ENCODE measurements at regions not wholly inside any gene's neighbourhood (a gene's known extent, or its start where the extent isn't known, plus 50 kb on each side); places are given as distances from the start of the nearest gene placed in this dataset.

GRCh38 chr22:19632668-19633148 lies 81.6 kb upstream of the SEPTIN5 start:
- Mint-ChIP-seq H3K4me3 (no peak overlapping the region), H3K9me3 (no peaks in the 10 kb centered on the region), H3K27me3 (peaks cover 9% of the 10 kb centered on the region), H3K36me3 (ENCODE audit: low read depth) (no peaks in the 10 kb centered on the region), H3K27ac (no peak overlapping the region), H3K4me1 (peaks cover 4% of the 10 kb centered on the region)
- DNase-seq, result no peak
- ChIA-PET POLR2A (no interaction called here), CTCF (no interaction called here)

- no peak overlapping the region for H3K27ac Mint-ChIP-seq
- peaks cover 9% of the 10 kb centered on the region for H3K27me3 Mint-ChIP-seq
- H3K4me3 Mint-ChIP-seq, result no peak overlapping the region
- ChIA-PET CTCF (no interaction called here), POLR2A (interaction anchor here (0.6 kb wide), 1 partner anchor 94 kb away, joined by 3 read pairs; no protein-coding TSS in a partner anchor)
- H3K9me3 Mint-ChIP-seq, result no peaks in the 10 kb centered on the region
- H3K36me3 Mint-ChIP-seq (ENCODE audit: low read depth), result no peaks in the 10 kb centered on the region
- peaks cover 4% of the 10 kb centered on the region for H3K4me1 Mint-ChIP-seq
- DNase-seq, result no peak
These were observed 79.9 kb upstream of the SEPTIN5 start for GRCh38 chr22:19634226-19634975.

- CTCF ChIA-PET, result no interaction called here
These were observed 78.7 kb upstream of the SEPTIN5 start for GRCh38 chr22:19635644-19636043.

GRCh38 chr22:19636696-19637407 lies 77.5 kb upstream of the SEPTIN5 start:
- POLR2A ChIA-PET, result no interaction called here
- H3K9me3 Mint-ChIP-seq, result no peaks in the 10 kb centered on the region
- H3K36me3 Mint-ChIP-seq (ENCODE audit: low read depth), result no peaks in the 10 kb centered on the region
- H3K27me3 Mint-ChIP-seq, result peaks cover 6% of the 10 kb centered on the region
- no peak overlapping the region for H3K27ac Mint-ChIP-seq
- H3K4me3 Mint-ChIP-seq, result no peak overlapping the region
- no peaks in the 10 kb centered on the region for H3K4me1 Mint-ChIP-seq
- no peak for DNase-seq
- CTCF ChIA-PET, result no interaction called here

More at GRCh38 chr22:19635644-19636043, 78.7 kb upstream of the SEPTIN5 start:
- POLR2A ChIA-PET, result no interaction called here
- no peak for DNase-seq
- H3K27ac Mint-ChIP-seq, result no peak overlapping the region
- no peak overlapping the region for H3K4me3 Mint-ChIP-seq
- H3K36me3 Mint-ChIP-seq (ENCODE audit: low read depth), result no peaks in the 10 kb centered on the region
- no peaks in the 10 kb centered on the region for H3K9me3 Mint-ChIP-seq
- H3K27me3 Mint-ChIP-seq, result peaks cover 6% of the 10 kb centered on the region
- no peaks in the 10 kb centered on the region for H3K4me1 Mint-ChIP-seq

DNA sequence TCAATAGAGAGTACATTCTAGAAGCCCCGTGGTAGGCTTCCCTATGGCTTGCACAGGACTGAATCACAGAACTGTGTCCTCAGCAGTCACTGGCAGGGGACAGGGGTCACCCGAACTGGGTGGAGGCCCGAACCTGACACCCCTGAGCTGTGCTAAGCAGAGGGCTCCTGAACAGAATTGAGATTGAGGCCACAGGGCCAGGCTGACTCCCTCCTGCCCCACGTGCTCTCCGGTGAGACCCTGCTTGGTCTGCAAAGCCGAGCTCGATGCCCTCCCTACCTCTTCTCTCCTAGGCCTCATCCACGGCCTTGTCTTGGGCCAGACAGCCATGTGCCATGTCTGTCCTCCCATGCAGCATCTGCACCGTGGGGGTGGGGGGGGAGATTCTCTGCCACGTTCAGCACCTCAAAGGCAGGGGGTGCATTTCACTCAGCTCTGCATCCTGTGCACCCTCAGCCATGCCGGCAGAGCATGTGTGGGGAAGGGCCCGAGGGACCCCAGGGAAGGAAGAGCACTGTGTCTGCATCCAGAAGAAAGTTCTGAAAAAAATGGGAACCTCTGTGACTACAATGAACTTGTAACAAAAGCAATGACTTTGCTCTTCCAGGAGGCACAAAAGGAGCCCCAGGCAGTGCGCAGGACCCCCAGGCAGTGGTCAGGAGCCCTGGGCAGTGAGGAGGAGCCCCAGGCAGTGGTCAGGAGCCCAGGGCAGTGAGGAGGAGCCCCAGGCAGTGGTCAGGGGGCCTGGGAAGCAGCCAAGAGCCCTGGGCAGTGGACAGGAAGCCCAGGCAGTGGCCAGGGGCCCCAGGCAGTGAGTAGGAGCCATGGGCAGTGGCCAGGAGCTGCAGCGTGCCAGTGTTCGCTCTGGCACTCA lies 76.7 kb upstream of the SEPTIN5 start:
- ChIA-PET POLR2A (no interaction called here), CTCF (no interaction called here)
- H3K9me3 Mint-ChIP-seq, result no peaks in the 10 kb centered on the region
- no peak for DNase-seq
- H3K27me3 Mint-ChIP-seq, result peaks cover 3% of the 10 kb centered on the region
- H3K27ac Mint-ChIP-seq, result no peak overlapping the region
- H3K36me3 Mint-ChIP-seq (ENCODE audit: low read depth), result no peaks in the 10 kb centered on the region
- H3K4me1 Mint-ChIP-seq, result no peaks in the 10 kb centered on the region
- no peak overlapping the region for H3K4me3 Mint-ChIP-seq

DNA sequence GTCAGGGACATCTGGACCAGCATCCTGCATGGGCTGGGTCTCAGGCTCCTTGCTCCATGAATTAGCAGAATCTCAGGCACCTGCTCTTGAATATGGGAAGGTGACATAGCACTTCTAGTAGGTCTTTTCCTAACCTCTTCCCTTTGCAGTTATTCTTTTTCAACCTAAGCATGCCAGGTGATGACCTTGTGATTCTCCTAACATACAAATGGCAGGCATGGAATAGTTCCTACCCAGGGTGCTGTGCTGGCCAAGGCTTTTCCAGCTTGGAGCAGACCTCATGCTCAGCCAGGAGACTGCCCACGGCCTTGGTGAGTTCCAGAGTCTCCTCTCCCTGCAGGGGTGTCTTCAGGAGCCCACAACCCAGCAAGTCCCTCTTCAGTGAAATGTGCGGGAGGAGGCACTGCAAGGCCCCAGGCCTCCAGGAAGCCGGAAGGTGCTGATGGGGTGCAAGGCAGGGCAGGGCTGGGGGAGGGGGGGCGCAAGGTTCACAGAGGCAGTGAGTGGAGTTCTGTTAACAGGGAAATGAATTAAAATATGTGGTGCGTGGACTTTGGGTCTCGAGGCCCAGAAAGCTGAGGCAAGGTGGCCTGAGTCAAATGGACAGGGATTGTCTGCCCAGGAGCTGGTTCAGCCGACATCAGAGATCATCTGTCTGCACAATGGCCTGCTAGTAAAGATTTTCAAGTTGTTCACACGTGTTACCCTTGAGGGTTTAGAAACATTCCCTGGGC lies 75.9 kb upstream of the SEPTIN5 start:
- CTCF ChIA-PET, result interaction anchor here (1.3 kb wide), 1 partner anchor 8 kb away, joined by 3 read pairs; no protein-coding TSS in a partner anchor

DNA sequence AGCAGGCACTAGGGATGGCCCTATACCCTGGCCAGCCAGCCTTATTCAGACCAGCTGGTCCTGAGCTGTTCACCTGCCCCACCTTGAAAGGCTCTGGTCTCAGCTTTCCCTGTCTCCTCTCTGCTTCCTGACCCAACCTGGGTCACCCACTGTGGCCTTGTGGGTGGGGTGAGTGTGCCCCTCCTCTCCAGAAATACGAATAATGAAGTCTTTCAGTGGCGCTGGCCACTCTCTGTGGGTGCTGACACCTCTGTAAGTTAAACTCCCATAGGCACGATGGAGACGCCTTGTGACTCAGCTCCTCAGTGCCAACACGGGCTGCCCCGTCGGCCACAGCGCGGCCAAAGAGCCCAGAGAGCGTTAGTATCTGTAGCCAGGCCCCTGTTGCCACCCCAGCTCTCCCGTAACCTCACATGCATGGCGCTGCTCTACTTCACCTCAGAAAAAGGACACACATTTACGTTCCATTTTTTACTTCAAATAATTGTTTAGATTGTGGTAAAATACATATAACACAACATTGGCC lies 74.6 kb upstream of the SEPTIN5 start:
- no peak overlapping the region for H3K4me3 Mint-ChIP-seq
- H3K4me1 Mint-ChIP-seq, result no peaks in the 10 kb centered on the region
- DNase-seq, result no peak
- ChIA-PET CTCF (interaction anchor here (0.6 to 1.4 kb wide), 3 partner anchors 10 to 439 kb away, joined by 3 read pairs; no protein-coding TSS in a partner anchor), POLR2A (no interaction called here)
- H3K27ac Mint-ChIP-seq, result no peak overlapping the region
- H3K27me3 Mint-ChIP-seq, result peaks cover 3% of the 10 kb centered on the region
- no peaks in the 10 kb centered on the region for H3K9me3 Mint-ChIP-seq
- H3K36me3 Mint-ChIP-seq (ENCODE audit: low read depth), result no peaks in the 10 kb centered on the region

More for the DNA sequence above, 75.9 kb upstream of the SEPTIN5 start:
- Mint-ChIP-seq H3K9me3 (no peaks in the 10 kb centered on the region), H3K27me3 (peaks cover 3% of the 10 kb centered on the region), H3K4me3 (no peak overlapping the region), H3K36me3 (ENCODE audit: low read depth) (no peaks in the 10 kb centered on the region), H3K4me1 (no peaks in the 10 kb centered on the region), H3K27ac (no peak overlapping the region)
- POLR2A ChIA-PET, result no interaction called here
- no peak for DNase-seq

- H3K36me3 Mint-ChIP-seq (ENCODE audit: low read depth), result no peaks in the 10 kb centered on the region
- H3K27ac Mint-ChIP-seq, result no peak overlapping the region
- H3K27me3 Mint-ChIP-seq, result peaks cover 6% of the 10 kb centered on the region
- POLR2A ChIA-PET, result no interaction called here
- H3K4me1 Mint-ChIP-seq, result no peaks in the 10 kb centered on the region
- H3K4me3 Mint-ChIP-seq, result no peak overlapping the region
- no peaks in the 10 kb centered on the region for H3K9me3 Mint-ChIP-seq
- DNase-seq, result no peak
- CTCF ChIA-PET, result interaction anchor here (1.4 kb wide), 1 partner anchor 33 kb away, joined by 3 read pairs; no protein-coding TSS in a partner anchor
These were observed 74.0 kb upstream of the SEPTIN5 start for GRCh38 chr22:19640306-19640705.

DNA sequence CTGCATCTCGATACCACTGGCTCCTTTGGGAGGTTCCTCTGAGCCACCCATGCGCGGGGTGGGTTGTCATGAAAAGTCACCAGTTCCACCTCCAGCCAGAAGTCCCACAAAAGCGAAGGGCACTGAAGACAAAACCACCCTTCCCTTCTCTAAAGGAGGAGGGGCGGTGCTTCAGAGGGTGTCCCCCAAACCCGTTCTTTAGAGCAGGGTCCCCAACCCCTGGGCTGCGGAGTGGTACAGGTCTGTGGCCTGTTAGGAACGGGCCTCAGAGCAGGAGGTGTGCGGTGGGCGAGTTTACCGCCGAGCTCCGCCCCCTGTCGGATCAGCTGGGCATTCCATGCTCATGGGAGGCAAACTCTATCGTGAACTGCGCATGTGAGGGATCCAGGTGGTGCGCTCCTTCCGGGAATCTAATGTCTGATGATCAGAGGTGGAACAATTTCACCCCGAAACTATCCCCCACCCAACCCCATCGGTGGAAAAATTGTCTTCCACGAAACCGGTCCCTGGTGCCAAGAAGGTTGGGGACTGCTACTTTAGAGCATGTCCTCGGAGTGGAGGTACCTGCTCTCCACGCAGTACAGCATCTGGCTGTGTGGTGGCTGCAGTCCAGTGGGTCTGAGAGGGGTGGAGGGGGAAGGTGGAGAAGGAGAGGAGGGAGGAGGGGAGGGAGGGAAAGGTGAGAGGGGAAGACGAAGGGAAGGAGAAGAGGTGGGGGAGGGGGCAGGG lies 72.9 kb upstream of the SEPTIN5 start:
- ChIA-PET POLR2A (no interaction called here), CTCF (no interaction called here)
- H3K9me3 Mint-ChIP-seq, result peaks cover 4% of the 10 kb centered on the region
- H3K27me3 Mint-ChIP-seq, result peaks cover 7% of the 10 kb centered on the region
- DNase-seq, result no peak
- H3K27ac Mint-ChIP-seq, result no peak overlapping the region
- H3K4me1 Mint-ChIP-seq, result no peaks in the 10 kb centered on the region
- H3K36me3 Mint-ChIP-seq (ENCODE audit: low read depth), result no peaks in the 10 kb centered on the region
- no peak overlapping the region for H3K4me3 Mint-ChIP-seq

DNA sequence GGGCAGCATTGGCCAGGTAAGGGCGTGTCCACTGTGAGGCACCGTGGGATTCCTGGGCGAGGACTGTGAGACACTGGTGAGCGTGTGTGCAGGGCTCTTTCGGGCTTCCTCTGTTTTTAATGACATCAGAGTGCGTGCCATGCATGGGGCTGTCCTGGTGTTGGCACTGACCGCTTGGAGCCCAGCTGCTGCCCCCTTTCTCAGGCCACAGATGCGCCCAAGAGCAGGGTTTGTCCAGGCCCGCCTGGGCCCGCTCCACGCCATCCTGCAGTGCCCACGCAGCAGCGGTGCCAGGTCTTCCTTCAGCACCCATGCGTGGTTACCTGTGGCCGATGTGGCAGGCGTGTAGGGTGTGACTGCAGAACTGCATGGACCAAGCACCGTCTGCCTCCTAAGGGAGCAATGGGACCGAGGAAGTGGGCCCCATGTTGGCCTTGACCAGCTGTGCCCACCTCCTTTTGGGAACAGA lies 72.3 kb upstream of the SEPTIN5 start:
- DNase-seq, result no peak
- CTCF ChIA-PET, result no interaction called here
- Mint-ChIP-seq H3K27ac (no peak overlapping the region), H3K4me1 (no peaks in the 10 kb centered on the region), H3K4me3 (no peak overlapping the region), H3K9me3 (peaks cover 6% of the 10 kb centered on the region), H3K27me3 (peaks cover 7% of the 10 kb centered on the region), H3K36me3 (ENCODE audit: low read depth) (no peaks in the 10 kb centered on the region)
- POLR2A ChIA-PET, result no interaction called here

DNA sequence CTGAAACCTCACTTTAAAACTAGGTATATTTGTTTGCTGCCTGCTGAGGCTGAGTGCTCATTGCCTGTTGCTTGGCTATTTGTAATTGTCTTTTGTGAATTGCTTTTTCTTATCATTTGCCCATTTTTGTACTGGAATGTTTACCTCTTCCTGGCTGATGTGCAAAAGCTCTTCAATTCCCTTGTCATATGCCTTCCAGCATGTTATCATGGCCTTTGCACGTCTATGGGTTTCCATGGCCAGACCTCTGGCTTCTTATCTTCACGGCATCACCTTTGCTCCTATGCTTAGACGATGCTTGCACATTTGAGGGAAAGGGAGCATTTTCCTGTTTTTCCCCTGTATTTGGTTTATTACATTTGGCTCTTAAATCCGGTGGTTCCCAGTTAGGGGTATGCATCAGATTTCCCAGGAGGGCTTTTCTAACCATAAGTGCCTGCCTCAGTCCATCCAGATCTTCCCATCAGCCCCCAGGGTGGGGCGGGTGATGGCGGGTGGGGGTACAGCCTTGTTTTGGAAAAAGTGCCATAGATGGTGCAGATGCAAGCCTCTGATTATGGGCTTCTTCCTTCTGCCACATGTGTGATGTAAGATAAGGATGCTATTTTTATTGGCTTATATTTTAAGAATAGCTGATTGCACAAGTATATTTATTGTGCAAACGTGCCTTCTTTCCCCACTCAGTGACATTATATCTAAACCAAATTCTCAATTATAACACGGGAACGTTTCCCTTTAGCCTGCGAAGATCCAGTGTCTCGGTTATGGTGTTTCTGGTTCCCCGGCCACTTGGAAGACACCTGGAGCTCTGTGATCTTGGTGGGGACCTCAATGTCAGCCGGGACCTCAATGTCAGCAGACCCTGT lies 70.6 kb upstream of the SEPTIN5 start:
- peaks cover 17% of the 10 kb centered on the region for H3K9me3 Mint-ChIP-seq
- POLR2A ChIA-PET, result interaction anchor here (0.6 kb wide), 1 partner anchor 650 kb away, joined by 3 read pairs; no protein-coding TSS in a partner anchor
- H3K36me3 Mint-ChIP-seq (ENCODE audit: low read depth), result peaks cover 5% of the 10 kb centered on the region
- no peaks in the 10 kb centered on the region for H3K4me1 Mint-ChIP-seq
- no peak overlapping the region for H3K27ac Mint-ChIP-seq
- CTCF ChIA-PET, result no interaction called here
- no peak overlapping the region for H3K4me3 Mint-ChIP-seq
- H3K27me3 Mint-ChIP-seq, result peaks cover 10% of the 10 kb centered on the region
- DNase-seq, result no peak

Measured in activated CD4-positive, alpha-beta T cell treated with anti-CD3 and anti-CD28 coated beads, Interleukin-2, amount 10 ng/mL, durations not matched to agents 7 days and 5 days (primary cell).